ENCODE measurements at regions not wholly inside any gene's neighbourhood (a gene's known extent, or its start where the extent isn't known, plus 50 kb on each side); places are given as distances from the start of the nearest gene placed in this dataset.

DNA sequence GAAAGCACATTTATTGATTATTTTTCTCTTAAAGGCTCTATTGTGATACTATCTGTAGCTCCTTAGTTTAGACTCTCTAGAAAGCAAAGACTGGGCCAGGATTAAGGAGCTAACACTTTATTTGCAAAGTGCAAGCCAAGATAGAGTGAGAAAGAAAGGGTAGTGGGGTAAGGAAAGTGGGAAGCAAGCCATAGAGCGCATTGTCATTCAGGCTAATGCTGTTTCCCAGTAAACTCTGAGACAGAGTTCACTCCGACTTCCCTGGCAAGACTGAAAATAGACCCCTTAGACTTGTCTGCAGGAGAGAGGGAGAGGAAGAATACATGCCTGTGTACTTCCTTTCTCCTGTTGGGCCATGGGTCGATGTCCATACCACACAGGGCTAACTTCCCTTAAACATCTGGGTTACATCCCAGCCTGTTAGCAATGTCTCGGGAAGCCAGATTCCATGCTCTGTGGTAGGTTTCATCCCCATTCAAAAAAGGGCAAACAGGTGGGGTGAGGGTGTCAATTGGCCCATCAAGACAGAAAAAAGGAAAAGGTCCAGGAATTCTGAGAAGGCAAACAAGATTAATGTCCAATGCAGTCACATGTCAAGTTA, 875.8 kb upstream of the CELF2 start:
- no peaks in the 10 kb centered on the region for H3K4me1 ChIP-seq (ENCODE audit: control insufficient read depth, insufficient read depth, low read length)
- in situ Hi-C loops (cut with MboI; ENCODE audit: low sequenced_read_pairs): no loop called here
- H3K9me1 ChIP-seq (ENCODE audit: insufficient read depth, low read length): no peaks in the 10 kb centered on the region
- no peak overlapping the region for H3K9ac ChIP-seq (ENCODE audit: low read depth, low read length)
- H3K27me3 ChIP-seq (ENCODE audit: control insufficient read depth, insufficient read depth, low read length): no peaks in the 10 kb centered on the region
- no peak overlapping the region for H2BK20ac ChIP-seq (ENCODE audit: low read depth, low read length)
- CTCF ChIA-PET: no interaction called here
- no peaks in the 10 kb centered on the region for H3K9me3 ChIP-seq (ENCODE audit: control insufficient read depth, insufficient read depth, low read length)
- H2AFZ ChIP-seq (replicated peaks; ENCODE audit: low read length, poor library complexity): no peak overlapping the region
- no peak overlapping the region for H3K27ac ChIP-seq (ENCODE audit: insufficient read depth, low read length)
- H3K36me3 ChIP-seq (ENCODE audit: control insufficient read depth, insufficient read depth, low read length): no peaks in the 10 kb centered on the region
- H2BK5ac ChIP-seq (ENCODE audit: low read depth, low read length, poor library complexity, severe bottlenecking): no peak overlapping the region
- no peak overlapping the region for H2BK15ac ChIP-seq (ENCODE audit: low read depth, low read length)
- H3K79me1 ChIP-seq (ENCODE audit: low read depth in 1 of 2, low read length in 2 of 2): no peaks in the 10 kb centered on the region
- BruUV-seq (replicated peaks): no TSS peak
- intact Hi-C loops (cut with micrococcal nuclease): no loop called here
- no peak overlapping the region for H4K91ac ChIP-seq (ENCODE audit: insufficient read depth, low read depth, low read length)
- DNase-seq (no peak), ATAC-seq (ENCODE audit: low read depth) (no peak)
- no peak overlapping the region for H4K5ac ChIP-seq (ENCODE audit: low read depth, low read length)
- no peak overlapping the region for H2AK5ac ChIP-seq (ENCODE audit: low read depth, low read length)
- no peak overlapping the region for H3K23ac ChIP-seq (ENCODE audit: low read depth, low read length)
- H3K4ac ChIP-seq (ENCODE audit: low read depth, low read length): no peak overlapping the region
- no peak overlapping the region for H3K18ac ChIP-seq (ENCODE audit: low read depth, low read length)
- H3K14ac ChIP-seq (replicated peaks; ENCODE audit: low read depth, low read length): no peak overlapping the region
- H3K4me3 ChIP-seq (ENCODE audit: insufficient read depth, low read depth, low read length): no peak overlapping the region
- WGBS, 2 experiments (ENCODE audit: extremely low coverage in 2 of 2, insufficient read length in 1 of 2): 86% methylated on average over 1 of the region's 4 CpGs; no CpG with 5 or more reads in 1 of the 2 experiments
- TF ChIP-seq MAZ (IDR thresholded peaks at IDR 0.05; ENCODE audit: borderline replicate concordance, low read depth, low read length): no peak
- TF ChIP-seq BHLHE40 (IDR thresholded peaks at IDR 0.05; ENCODE audit: low read depth, low read length): no peak
- no peak for TF ChIP-seq RFX5 (IDR thresholded peaks at IDR 0.05; ENCODE audit: low read depth, low read length)
- TF ChIP-seq MAFK (IDR thresholded peaks at IDR 0.05; ENCODE audit: low read depth, low read length): no peak
- no peak for TF ChIP-seq FOS (IDR thresholded peaks at IDR 0.05; ENCODE audit: low read depth, low read length)
- no peak for TF ChIP-seq CHD1 (IDR thresholded peaks at IDR 0.05; ENCODE audit: low read depth, low read length)
- TF ChIP-seq NFE2L2 (IDR thresholded peaks at IDR 0.05; ENCODE audit: low read depth, low read length): no peak
- TF ChIP-seq, protein P1, sequence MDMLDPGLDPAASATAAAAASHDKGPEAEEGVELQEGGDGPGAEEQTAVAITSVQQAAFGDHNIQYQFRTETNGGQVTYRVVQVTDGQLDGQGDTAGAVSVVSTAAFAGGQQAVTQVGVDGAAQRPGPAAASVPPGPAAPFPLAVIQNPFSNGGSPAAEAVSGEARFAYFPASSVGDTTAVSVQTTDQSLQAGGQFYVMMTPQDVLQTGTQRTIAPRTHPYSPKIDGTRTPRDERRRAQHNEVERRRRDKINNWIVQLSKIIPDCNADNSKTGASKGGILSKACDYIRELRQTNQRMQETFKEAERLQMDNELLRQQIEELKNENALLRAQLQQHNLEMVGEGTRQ (IDR thresholded peaks at IDR 0.05; ENCODE audit: low read depth, low read length): no peak
- no peak for TF ChIP-seq POLR2A (IDR thresholded peaks at IDR 0.05; ENCODE audit: low read depth, low read length)
- TF ChIP-seq, protein P2, sequence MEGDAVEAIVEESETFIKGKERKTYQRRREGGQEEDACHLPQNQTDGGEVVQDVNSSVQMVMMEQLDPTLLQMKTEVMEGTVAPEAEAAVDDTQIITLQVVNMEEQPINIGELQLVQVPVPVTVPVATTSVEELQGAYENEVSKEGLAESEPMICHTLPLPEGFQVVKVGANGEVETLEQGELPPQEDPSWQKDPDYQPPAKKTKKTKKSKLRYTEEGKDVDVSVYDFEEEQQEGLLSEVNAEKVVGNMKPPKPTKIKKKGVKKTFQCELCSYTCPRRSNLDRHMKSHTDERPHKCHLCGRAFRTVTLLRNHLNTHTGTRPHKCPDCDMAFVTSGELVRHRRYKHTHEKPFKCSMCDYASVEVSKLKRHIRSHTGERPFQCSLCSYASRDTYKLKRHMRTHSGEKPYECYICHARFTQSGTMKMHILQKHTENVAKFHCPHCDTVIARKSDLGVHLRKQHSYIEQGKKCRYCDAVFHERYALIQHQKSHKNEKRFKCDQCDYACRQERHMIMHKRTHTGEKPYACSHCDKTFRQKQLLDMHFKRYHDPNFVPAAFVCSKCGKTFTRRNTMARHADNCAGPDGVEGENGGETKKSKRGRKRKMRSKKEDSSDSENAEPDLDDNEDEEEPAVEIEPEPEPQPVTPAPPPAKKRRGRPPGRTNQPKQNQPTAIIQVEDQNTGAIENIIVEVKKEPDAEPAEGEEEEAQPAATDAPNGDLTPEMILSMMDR (conservative IDR thresholded peaks at IDR 0.05; ENCODE audit: low read depth, low read length): no peak
- TF ChIP-seq, protein P3, sequence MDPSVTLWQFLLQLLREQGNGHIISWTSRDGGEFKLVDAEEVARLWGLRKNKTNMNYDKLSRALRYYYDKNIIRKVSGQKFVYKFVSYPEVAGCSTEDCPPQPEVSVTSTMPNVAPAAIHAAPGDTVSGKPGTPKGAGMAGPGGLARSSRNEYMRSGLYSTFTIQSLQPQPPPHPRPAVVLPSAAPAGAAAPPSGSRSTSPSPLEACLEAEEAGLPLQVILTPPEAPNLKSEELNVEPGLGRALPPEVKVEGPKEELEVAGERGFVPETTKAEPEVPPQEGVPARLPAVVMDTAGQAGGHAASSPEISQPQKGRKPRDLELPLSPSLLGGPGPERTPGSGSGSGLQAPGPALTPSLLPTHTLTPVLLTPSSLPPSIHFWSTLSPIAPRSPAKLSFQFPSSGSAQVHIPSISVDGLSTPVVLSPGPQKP (IDR thresholded peaks at IDR 0.05; ENCODE audit: borderline replicate concordance, low read depth, low read length): no peak
- no peak for TF ChIP-seq CEBPB (IDR thresholded peaks at IDR 0.05; ENCODE audit: low read depth, low read length)
- TF ChIP-seq SMC3 (IDR thresholded peaks at IDR 0.05; ENCODE audit: low read depth, low read length): no peak
- H4K8ac ChIP-seq (ENCODE audit: low read depth in 2 of 2, low read length in 2 of 2): no peak overlapping the region
- no peak overlapping the region for H2AK9ac ChIP-seq (replicated peaks; ENCODE audit: low read depth, low read length, poor library complexity)
- H4K20me1 ChIP-seq (ENCODE audit: insufficient read depth, low read length): no peaks in the 10 kb centered on the region
- H3K4me2 ChIP-seq (ENCODE audit: low read depth, low read length): no peak overlapping the region
- dilution Hi-C loops (cut with HindIII; ENCODE audit: low sequenced_read_pairs, unreplicated experiment): no loop called here
- POLR2A ChIA-PET (ENCODE audit: unreplicated experiment): no interaction called here
- H2BK120ac ChIP-seq (ENCODE audit: low read depth, low read length): no peak overlapping the region
- no peak overlapping the region for H3K56ac ChIP-seq (ENCODE audit: extremely low read depth, insufficient read depth, low read length)

Measured in IMR-90 (cell line).